ENCODE measurements at regions not wholly inside any gene's neighbourhood (a gene's known extent, or its start where the extent isn't known, plus 50 kb on each side); places are given as distances from the start of the nearest gene placed in this dataset.

DNA sequence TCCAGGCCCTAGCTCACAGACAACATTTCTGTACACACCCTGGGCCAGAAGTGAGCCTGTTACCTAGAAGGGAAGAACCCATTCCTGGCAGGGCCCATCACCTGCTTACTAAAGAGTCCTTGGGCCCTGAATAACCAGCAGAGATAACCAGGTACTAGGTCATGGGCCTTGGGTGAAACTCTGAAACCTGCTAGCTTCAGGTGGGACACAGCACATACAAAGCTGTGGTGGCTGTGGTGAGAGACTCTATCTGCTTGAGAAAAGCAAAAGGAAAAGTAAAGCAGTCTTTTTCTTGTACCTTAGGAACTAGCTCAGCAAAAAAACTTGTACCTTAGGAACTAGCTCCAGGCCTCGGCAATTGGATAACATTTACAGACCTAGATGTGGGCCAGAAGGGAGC, 1895.9 kb upstream of the PCDH20 start:
- TF ChIP-seq, protein P1, sequence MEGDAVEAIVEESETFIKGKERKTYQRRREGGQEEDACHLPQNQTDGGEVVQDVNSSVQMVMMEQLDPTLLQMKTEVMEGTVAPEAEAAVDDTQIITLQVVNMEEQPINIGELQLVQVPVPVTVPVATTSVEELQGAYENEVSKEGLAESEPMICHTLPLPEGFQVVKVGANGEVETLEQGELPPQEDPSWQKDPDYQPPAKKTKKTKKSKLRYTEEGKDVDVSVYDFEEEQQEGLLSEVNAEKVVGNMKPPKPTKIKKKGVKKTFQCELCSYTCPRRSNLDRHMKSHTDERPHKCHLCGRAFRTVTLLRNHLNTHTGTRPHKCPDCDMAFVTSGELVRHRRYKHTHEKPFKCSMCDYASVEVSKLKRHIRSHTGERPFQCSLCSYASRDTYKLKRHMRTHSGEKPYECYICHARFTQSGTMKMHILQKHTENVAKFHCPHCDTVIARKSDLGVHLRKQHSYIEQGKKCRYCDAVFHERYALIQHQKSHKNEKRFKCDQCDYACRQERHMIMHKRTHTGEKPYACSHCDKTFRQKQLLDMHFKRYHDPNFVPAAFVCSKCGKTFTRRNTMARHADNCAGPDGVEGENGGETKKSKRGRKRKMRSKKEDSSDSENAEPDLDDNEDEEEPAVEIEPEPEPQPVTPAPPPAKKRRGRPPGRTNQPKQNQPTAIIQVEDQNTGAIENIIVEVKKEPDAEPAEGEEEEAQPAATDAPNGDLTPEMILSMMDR (IDR thresholded peaks at IDR 0.05; ENCODE audit: low read depth, low read length), result no peak
- TF ChIP-seq EZH2phosphoT487 (IDR thresholded peaks at IDR 0.05; ENCODE audit: low read depth), result no peak
